ENCODE measurements at regions not wholly inside any gene's neighbourhood (a gene's known extent, or its start where the extent isn't known, plus 50 kb on each side); places are given as distances from the start of the nearest gene placed in this dataset.

DNA sequence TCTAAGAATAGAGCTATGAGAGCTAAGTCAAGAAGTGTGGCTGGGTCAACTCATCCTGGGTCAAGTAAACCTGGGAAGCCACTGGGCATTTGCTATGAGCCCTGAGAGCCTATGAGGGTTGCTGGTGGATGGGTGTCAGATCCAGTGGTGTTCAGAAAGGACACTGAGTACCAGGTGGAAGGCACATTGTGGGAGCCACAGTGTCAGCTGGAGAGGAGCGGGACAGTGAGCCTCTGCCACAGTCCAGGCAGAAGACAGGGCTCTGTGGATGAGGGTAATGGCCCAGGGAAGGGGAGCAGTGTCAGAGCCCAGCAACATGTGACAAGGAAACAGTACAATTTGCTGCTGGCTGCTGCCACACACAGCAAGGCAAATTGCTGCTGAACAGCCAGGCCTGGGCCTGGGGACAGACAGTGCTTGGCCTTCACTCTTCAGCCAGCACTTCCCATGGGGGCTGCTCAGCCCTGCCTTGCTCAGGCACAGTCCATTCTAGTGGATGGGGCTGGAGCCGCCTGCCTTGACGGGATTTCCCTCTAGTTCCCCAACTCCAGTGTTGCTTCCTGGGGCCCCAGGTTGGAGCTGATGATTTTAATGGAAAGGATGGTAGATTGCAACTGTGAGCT is 90.9 kb upstream of the CHST15 start:
- no peak for DNase-seq
- intact Hi-C loops (cut with DNase I), result no loop called here

DNA sequence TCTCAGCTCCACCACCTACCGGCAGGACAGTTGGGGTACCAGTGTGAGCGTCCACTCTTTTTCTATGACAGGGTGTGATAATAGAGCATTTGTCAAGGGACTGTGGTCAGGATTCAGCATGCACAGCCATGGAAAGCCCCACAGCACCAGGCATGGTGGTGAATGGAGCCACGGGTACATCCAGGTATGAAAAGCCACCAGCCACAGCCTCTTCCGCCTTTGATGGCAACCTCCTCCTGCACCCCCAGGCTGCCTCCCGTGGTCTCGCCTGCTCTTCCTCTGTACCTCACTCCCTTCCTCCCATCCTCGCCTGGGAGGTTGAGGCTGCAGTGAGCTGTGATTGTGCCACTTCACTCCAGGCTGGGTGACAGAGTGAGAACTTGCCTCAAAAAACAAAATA is 90.2 kb upstream of the CHST15 start:
- intact Hi-C loops (cut with DNase I), result no loop called here
- DNase-seq, result no peak

DNA sequence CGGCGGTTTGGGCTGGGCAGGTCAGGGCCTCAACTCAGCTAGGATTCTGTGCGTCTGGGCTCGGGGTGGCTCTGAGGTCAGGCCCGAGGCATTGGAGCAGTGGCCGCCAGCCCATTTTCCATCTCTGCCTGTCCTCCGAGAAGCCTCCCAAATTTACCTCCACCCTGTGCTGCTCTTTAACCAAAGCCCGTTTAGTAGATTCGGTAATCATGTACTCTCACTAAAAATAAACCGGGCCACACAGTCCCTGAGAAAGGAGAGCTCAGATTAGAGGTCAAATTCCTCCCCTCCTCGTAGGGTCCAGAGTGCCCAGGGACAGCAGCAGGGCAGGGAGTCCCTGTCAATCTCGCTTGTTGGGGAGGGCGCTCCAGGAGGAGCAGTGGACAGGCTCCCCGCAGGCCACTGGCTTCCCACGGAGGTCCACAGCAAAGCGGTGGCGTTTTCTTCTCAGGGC is 88.7 kb upstream of the CHST15 start:
- intact Hi-C loops (cut with DNase I), result no loop called here
- DNase-seq, result peak in 1 of 42 donors; percentile 24

DNA sequence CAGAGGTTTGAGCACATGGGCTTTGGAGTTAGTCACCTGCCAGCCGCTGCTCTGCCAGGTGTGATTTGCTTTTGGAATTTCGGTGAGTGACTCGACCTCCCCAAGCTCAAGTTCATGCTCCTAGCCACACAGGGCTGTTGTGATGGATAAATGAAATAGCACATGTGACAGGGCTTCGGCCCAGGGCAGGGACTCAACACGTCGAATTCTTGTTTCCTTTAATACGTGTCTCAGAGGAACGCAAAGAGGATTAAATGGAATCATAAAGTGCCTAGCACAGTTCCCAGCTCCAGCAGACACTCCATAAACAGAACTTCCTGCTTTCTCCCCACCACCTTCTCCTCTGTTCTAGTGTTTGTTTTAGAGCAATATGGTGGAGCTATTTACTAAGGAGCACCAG is 88.3 kb upstream of the CHST15 start:
- intact Hi-C loops (cut with DNase I), result no loop called here
- DNase-seq, result no peak

DNA sequence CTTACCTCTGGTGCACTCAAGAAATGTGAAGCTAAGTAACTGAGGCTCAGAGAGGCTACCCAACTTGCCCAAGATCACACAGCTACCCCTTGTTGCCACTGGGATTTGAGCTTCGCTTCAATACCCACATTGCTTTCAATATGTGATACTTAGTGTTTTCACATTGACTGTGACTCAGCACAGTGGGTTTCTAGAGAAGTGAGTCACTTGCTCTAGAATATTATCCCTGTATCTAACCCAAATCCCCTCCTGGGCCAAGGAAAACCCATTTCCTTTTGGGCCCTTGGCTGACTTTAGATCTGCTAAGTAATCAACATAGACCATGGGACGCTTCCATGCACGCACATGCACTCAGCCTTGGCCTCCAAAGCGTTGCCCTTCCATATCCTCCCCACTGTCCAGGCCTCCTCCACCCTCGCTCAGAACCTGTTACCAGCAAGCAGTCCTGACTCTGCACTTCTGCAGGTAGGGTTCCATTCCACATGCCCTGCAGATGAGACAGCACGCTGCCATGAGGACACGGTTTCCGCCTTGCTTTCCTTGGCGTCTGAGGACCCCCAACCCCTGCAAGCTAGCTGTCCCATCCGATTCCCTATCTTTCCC is 87.7 kb upstream of the CHST15 start:
- peak in 1 of 42 donors; percentile 18 for DNase-seq
- intact Hi-C loops (cut with DNase I), result no loop called here

DNA sequence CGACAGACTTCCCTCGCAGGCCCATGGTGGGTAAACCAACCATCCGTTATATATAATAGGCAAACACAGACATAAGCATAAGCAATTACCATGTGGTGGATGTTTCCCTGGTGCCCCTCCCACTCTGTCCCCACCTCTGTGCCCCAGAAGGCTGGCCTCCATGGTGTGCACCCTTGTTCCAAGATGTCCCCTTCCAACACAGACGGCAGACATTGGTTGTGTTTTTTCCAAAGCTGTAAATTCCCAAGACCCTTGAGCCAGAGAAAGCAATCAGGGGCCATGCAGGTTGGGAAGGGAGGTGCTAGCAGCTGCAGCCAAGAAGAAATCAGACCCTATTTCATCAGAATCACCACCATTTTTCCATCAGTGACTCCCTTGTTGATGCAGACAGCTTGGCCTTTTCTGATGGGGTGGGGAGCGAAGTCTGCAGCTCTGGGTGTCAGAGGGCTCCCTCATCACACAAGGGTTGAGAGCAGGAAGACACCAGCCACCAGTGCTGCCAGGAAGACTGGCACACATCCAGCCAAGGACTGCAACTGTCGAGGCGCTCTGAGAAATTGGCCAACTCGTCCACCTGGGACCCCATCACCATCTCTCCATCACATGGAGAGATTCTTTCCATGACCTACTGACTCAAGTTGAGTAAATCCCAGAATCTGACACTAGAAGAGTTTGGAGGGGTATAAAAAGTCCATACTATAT is 86.8 kb upstream of the CHST15 start:
- DNase-seq, result peak in 1 of 42 donors; percentile 14

DNA sequence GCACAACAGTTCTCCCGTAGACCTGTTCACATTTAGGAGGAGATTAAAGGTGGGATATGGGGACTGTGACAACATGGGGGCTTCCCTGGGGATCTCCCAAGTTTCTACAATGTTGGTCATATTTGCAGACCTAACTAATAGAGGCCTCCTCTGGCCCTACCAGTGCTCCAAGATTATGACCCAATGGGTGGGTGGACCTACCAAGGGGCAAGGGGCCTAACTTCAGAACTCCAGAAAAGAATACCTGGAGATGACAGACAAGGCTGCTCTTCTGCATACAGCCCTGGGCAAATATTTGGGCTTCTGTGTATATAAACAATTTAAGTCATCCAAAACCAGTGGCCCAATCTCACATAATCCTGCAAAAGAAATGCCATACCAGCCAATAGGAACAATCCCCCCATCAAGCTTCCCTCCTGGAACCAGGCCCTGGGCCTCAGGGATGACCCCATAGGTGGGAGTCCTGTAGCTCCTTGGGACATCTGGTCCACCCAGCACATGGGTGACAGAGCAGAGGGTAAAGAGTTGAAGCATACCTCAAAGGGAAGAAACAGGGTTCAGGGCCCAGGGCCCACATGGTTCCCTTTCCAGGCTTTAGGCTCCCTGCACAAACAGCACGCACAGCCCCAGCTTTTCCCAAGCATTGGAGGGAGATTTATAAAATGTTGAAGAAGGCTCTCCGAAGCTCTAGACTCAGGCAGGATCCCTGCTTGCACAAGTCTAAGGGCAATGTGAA is 86.1 kb upstream of the CHST15 start:
- intact Hi-C loops (cut with DNase I), result no loop called here
- no peak for DNase-seq

More for the DNA sequence above, 86.8 kb upstream of the CHST15 start:
- intact Hi-C loops (cut with DNase I), result no loop called here

DNA sequence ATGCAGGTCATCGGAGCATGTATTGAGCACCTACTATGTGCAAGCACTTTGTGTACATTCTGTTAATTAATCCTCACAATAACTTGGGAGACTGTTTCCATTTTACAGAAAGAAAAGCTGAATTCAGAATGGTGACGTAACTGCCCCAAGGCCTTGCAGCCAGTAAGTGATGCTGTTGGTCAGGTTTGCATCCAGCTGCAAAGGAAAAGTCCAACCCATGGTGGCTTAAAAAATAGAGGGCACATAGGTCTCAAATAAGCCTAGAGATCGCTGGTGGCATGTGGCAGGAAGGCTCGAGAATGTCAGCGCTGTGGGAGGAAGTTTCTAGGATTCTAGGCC is 83.8 kb upstream of the CHST15 start:
- DNase-seq, result no peak
- intact Hi-C loops (cut with DNase I), result no loop called here

DNA sequence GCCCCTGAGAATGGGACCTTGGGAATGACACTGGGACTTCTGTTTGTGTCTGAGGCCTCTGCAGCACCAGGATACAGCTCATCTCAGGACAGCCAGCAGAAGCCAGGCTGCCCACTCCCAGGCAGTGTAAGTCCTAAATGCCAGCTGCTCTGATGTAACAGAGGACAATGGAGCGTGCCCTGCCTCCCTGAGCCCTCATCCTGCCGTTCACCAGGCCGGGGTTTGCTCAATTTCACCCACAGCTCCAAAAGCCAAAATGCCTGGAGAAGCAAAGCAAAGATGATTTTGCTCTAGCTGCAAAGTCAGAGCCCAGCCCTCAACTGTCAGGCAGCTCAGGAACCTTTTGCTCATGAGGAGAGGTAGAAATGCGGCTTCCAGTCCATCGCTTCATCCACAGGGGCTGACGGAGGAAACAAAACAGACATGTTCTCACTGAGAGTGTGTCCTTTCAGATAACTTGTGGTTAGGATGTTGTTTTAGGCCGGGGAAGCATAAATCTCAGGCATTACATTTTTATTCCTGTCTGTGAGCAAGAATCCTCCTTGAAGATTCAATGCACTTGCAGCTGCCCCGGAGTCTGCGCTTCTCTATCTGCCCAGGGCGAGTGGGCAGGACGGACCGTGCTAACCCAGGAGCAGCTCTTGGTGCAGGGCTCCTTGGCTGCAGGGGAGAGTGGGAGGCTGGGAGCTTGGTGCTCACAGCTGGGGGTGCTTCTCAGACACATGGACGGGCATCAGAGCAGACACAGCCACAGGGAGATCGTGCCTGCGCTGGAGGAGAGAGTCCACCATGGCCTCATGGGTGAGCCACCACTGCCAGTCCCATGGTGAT is 83.2 kb upstream of the CHST15 start:
- intact Hi-C loops (cut with DNase I), result no loop called here
- DNase-seq, result peak in 2 of 42 donors; percentile 23 to 40

DNA sequence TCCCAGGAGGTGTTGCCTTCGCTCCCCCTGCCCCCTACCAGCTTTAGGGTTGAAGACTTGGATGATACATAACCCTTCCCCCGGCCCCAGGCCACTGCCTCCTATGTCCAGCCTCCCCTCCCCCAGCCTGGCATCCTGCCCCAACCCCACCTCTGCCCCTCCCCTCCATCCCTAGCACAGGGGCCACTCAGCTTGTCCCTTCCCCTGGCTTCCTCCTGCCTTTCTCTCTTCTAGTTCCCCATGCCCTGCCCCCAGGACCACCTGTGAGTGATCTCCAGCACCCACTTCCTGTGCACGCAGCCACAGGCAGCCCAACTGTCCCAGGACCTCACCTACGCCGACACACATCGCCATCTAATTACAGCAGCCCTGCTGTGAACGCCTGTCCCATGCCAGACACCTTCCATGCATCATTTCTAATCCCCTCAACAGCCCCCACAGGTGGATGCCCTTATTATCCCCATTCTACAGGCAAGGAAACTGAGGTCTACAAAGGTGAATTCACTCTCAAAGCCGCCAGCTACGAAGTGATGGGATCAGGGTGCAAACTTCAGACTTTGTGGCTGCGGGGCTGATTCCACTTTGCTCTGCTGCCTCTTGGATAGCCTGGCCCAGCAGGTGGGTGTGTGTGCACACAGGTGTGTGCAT is 82.4 kb upstream of the CHST15 start:
- intact Hi-C loops (cut with DNase I), result no loop called here
- DNase-seq, result peak in 1 of 42 donors; percentile 30

DNA sequence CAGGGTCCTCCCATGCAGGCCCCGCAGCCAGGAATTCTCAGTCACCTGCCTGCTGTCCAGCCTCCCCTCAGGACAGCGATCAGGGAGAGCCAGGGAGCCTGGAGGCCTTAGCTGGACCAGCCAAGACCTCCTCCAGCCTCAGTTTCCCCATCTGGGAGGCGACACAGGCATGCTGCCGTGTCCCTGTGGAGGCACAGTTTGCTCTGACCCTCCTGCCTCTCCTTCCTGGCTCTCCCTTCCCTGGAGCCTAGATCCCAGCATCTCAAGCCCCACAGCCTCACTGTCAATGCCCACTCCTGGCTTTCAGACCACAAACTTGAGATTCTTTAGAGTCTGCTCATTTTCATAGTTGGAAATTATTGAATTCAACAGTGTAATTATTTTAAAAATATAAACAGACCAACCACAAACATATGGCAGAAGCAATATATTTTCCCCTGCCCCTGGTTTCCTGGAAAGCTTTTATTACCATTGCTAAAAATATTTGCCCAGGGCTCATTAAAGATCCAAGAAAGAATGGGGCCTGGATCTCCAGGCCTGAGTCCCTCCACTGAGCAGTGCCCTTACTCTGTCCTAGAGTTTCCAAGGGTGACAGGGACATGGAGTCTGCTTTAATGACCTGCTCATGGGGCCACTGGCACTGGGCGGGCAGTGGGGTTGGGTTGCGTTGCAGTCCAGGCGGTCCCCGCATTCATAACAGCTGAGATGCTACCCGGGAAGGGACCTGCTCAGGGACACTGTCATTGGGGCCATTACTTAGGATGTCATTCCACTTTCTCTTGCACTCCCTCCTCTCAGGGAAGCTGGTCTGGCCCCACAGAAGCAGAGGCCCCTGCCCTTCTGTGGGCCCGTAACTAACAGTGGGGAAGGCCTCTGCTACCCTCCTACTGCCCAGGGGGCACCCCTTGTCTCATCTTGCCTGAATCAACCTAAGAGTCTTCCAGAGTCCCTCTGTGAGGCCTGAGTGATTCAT is 81.6 kb upstream of the CHST15 start:
- intact Hi-C loops (cut with DNase I), result no loop called here
- DNase-seq, result peak in 2 of 42 donors; percentile 19

DNA sequence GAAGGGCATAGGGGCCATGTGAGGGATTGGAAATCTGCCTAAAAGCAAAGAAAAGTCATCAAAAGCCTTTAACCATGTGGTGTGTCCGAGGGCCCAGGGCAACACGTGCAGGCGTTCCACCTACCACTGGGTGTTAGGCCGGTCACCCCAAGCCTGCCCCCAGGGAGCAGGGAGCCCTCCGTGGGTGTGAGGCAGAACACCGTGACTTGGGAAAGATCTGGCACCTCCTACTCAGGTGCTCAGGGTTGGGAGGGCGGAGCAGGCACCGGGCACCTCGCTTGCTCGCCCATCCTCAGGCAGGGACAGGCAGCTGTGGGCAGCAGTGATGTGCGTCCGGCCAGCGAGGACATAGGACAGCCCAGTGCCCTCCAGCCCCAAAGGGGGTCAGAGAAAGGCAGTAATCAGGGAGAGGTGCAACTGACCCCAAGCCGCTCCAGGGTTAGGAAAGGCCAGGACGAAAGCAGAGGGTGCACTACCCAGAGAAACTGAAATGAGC is 80.7 kb upstream of the CHST15 start:
- intact Hi-C loops (cut with DNase I), result no loop called here
- peak in 2 of 42 donors; percentile 19 to 32 for DNase-seq

DNA sequence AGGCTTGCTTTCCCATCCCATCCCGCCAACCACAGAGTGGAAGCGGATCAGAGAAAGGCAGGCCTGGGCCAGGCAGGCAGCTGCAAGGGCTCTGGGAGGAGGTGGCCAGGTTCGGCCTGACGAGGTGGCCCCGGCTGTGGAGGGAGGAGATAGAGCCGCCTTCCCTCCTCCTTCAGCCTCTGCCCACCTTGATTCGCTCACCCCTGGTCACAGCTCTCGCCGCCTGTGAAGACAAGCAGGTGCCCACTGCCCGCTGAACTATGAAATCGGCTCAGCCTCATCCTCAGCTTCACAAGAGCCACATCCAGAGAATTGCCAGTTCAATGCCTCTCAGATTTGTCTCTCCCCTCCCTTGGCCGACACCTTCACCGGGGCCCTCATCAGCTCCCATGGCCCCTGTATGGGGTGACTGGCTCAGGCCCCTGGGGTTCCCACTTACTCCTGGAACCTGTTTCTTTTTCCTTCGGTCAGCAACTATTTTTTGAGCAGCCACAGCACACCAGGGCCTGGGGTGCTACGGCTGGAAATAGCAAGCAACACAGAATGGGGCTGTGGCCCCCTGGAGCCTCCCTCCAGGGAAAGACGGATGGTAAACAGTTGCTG is 80.0 kb upstream of the CHST15 start:
- peak in 3 of 42 donors; percentile 7 to 28 (median 16) for DNase-seq
- intact Hi-C loops (cut with DNase I), result no loop called here

DNA sequence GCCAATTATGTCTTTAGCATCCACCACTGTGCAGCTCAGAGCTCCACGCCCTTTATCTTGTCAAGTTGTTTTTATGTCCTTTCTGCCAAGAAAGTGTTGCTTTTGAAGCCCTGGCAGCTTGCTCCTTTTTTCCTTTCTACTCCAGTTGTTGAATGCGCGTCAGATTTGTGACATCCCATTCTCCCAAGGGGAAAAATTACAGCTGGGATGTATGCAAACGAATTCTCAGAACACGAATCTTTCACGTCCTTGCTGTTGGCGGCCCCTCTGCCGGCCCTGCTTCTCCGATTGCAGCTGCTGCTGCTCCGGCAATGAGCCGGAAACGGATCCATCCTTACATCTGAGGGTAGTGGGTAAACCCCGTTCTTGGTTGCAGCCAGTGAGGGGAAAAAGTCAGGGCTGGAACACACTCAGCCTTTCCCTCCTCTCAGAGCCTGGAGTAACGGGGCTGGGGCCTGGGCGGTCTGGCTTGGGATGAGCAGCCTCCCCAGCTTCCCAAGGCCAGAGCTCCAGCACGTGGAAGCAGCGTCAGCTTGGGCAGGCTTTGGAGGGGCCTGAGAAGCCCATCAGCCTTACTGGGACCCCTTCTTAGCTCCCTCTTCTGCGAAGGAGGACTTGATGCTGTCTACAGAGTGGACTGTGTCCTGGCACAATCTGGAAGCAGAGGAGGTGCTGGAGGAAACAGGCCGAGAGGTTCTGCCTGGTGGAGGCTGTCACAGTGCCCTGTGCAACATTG is 79.0 kb upstream of the CHST15 start:
- DNase-seq, result peak in 3 of 42 donors; percentile 8 to 32 (median 15)
- intact Hi-C loops (cut with DNase I), result no loop called here

DNA sequence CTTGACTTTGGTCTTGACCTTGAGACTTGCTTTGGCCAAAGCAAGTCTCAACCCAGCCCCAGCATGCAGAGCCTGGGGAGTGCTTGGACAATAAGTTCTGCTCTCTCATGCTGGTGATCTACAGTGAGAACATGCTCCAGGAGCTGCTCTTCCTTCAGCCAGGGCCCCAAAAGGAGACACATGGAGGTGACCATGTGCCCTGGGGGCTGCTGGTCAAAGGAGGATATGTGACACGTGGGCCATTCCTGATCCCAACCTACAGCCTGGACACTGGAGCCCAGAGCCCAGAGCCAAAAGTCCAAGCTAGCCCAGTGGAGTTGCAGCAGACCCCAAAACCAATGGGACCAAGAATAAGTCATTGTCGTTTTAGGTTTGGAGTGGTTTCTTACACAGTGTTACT is 78.2 kb upstream of the CHST15 start:
- intact Hi-C loops (cut with DNase I), result no loop called here
- DNase-seq, result peak in 3 of 42 donors; percentile 6 to 18 (median 16)

DNA sequence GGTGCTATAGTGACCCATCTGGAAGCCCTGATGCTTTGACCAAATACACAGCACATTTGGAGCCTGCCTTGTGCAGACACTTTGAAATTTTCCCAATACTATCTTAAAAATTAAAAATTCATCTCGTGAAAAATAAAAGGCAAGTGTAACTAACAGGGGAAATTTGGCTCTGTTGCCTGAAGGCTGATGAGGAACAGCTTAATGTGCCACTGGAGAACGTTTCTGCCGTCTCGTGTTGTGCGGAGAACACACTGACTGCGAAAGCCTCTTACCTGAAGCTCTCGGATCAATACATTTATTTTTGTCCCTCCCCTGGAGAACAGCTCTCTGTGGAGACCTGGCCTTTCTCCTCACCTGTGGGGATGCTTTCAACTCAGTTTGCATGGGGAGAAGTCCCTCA is 77.2 kb upstream of the CHST15 start:
- peak in 2 of 42 donors; percentile 4 to 18 for DNase-seq
- intact Hi-C loops (cut with DNase I), result no loop called here

Data from head of caudate nucleus (tissue), 42 donors.